Activated naive CD4-positive, alpha-beta T cell (primary cell): ENCODE measurements at regions not wholly inside any gene's neighbourhood (a gene's known extent, or its start where the extent isn't known, plus 50 kb on each side); places are given as distances from the start of the nearest gene placed in this dataset.
"Not testable (repeated sequence)": the region's sequence is repeated elsewhere in the genome, so short reads cannot be mapped to it uniquely, and the experiment has no call there.

Source experiments
- DNase-seq, 4 experiments: peaks; one replicate each; lab custom pipeline; 2025; lab: John Stamatoyannopoulos, UW

DNA sequence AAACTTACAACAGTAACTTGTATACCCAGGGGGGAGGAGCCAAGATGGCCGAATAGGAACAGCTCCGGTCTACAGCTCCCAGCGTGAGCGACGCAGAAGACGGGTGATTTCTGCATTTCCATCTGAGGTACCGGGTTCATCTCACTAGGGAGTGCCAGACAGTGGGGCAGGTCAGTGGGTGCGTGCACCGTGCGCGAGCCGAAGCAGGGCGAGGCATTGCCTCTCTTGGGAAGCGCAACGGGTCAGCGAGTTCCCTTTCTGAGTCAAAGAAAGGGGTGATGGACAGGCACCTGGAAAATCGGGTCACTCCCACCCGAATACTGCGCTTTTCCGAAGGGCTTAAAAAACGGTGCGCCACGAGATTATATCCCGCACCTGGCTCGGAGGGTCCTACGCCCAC, 278.8 kb downstream of the FAM47B start:
- DNase-seq, result not testable (repeated sequence)

DNA sequence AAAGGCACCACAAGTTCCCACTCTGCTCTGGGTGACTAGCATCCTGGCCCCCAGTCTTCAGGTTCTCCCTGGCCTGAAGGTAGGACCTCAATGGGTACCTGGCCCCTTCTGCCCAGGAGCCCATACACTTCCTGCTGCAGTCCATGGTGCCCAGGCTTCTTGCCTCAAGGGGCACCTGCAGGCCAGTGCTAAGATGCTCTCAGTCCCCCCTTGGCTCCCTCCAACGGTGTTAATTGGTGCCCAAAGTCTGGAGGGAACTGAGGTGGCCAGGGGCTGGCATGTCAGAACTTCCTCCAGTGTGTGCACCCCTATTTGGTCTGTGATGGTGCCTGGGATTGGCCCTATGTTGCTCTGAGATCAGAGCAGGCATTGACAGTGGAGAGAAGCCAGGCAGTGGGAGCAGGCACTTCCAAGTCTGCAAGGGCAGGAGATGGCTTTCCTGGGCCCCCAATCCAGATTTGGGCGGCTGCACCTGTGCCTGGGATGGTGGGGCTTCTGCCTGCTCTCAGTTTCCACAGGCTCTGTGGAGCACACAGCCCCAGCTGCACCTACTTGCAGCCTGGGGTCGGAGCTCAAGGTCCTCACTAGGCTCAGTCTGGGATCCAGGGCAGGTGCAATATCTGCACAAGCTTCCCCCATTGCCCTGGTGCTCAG, 301.6 kb downstream of the FAM47B start:
- no peak for DNase-seq

DNA sequence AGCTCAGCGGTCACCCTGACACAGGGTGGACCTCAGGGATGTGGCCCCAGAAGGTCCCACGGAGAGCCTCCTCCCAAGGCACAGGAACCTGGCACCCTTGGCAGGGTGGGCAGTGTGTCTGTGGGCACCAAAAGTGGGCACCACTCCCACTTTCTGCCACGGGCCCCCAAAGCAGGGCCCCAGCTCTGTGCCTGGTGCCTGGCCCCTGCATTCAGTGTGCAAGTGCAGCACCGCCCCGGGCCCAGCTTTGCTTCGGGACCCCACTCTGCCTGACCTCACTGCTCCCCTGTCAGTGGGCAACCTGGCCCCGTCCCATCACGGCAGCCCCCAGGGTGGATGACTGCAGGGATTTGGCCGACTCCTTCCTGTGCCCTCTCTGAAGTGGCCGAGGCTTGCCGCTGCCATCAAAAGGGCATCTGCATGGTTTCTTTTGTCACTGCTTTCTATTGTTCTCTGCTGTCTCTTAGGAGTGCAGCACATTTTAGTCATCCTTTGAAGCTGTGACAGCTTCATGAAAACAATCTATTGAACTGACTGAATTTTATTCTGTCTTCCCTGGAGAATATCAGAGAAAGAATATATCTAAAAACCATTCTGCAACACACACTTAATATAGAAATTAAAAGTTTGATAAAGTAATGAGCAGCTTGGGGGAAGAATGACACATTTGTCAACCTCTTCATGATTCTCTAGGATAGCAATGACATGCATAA, 302.4 kb downstream of the FAM47B start:
- DNase-seq, result no peak

DNA sequence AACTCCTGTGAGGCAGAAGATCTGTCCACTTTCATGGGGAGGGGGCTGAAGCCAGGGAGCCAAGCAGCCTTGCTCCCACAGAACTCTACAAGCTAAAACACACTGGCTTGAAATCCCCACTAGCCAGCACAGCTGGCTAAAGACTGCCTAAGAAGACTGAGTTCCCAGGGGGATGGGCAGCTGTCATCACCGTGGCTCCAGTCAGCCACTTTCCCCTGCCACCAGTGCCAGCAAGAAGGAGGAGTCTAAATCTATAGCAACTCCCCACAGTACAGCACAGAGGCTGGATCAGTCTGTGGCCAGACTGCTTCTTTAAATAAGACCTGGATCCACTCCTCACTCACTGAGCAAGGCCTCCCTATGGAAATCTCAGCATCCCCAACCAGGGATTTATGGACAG, 308.6 kb downstream of the FAM47B start:
- DNase-seq, result no peak

DNA sequence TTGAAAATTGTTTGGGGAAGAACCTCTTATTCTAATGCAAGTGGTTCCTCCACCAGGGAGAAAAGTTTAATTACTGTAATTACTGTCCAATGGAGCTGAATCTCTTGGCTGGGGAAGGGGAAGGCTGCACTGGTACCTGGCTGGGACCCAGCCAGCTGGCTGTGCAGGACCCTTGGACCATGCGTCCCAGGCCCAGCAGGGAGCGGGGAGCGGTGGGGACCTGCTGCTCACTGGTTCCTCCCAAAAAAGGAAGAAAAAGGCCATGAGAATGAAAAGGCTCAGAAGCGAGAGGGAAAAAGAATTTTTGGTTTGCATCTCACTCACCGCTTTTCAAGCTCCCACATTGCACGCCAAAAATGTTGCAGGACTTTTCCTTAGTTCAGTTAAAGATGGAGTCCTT, 333.5 kb downstream of the FAM47B start:
- DNase-seq, result no peak

DNA sequence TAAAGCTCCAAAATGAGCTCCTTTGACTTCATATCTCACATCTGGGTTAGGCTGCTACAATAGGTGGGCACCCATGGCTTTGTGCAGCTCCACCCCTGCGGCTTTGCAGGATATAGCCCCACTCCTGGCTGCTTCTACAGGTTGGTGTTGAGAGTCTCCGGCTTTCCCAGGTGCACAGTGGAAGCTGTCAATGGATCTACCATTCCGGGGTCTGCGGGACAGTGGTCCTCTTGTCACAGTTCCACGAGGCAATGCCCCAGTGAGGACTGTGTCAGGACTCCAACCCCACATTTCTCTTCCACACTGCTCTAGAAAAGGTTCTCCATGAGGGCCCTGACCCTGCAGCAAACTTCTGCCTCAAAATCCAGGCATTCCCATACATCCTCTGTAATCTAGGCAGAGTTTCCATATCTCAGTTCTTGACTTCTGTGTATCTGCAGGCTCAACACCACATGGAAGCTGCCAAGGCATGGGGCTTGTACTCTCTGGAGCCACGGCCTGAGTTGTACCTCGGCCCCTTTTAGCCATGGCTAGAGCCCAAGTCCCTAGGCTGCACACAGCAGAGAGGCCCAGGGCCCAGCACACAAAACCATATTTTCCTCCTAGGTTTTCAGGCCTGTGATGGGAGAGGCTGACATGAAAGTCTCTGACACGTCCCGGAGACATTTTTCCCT, 342.8 kb downstream of the FAM47B start:
- no peak for DNase-seq

DNA sequence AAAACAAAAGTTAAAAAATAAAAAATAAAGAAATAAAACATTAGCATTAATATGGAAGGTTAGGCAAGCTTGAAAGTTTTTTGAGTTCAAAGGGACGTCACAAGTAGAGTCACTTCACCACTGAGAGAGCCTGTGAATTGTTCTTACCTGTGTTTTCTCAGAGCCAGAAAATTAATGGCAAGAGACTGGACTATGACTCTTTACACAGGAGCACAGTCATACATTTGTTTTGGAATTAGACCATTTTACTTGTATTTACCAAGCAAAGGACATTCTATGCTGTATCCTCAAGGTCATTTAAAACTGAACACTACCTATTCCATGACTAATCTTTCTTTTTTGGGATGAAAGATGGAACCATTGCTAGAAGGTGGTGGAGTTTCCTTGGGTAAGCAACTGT, 346.1 kb downstream of the FAM47B start:
- DNase-seq, result no peak

DNA sequence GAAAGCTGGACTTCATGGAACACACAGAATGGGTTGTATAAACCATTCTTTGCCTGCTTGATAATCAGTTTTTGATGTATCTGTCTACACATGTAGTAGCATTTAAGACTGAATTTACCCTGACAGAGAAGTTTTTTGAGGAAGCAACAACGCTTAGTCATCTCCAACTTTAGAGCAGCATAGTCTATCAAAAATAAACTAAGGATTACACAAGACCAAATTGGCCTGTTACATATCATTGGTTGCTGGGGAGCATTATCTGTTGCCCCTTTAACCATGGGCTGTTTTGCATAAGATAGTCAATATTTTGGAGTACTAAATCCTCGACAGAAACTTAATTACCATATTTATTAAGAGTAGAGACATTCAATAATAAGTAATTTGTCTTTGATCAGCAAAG, 347.4 kb downstream of the FAM47B start:
- no peak for DNase-seq

DNA sequence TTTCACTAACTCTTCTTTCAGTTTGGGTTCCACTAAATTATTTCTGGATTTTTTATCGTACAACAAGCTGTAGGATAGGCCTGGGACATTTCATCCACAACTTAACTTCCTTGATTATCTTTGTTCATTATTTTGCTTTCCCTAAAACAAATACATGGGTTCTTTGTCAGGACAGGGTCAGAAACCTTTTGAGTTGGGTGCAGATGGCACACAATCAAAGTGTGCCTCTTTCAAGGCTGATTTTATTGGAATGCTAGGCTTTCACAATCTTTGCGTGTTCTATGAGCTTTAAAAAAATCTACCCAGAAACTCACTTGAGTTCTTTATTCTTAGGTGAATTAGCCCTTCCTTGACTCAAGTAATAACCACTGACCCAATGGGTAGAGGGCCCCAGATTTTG, 348.4 kb downstream of the FAM47B start:
- DNase-seq, result no peak

DNA sequence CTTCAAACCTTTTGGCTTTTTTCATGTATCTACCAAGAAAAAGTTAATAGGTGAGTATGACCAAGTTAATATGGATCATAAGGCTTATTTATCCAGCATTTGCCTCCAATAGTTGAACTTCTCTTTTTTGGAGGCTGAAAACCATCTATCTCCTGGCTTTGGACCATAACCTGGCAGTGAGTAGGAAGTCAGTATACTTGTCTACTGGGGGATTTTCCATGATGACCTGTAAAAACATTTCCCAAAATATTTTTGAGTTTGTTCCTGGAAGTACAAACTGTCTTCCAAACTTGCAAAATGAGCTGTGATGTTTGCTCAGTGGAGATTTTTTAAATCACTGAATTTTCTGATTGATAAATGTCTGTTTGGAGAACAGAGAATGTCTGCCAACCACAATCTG, 349.9 kb downstream of the FAM47B start:
- DNase-seq, result no peak

DNA sequence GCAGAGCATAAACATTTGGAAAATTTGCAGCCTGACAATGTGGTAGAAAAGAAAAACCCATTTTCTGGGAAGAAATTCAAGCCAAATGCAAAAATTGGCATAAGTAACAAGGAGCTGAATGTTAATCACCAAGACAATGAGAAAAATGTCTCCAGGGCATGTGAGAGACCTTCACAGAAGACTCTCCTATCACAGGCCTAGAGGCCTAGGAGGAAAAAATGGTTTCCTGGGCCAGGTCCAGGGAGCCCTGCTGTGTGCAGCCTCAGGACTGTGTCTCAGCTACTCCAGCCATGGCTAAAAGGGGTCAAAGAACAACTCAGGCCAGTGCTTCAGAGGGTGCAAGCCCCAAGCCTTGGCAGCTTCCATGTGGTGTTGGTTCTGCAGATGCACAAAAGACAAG, 362.4 kb downstream of the FAM47B start:
- not testable (repeated sequence) for DNase-seq

DNA sequence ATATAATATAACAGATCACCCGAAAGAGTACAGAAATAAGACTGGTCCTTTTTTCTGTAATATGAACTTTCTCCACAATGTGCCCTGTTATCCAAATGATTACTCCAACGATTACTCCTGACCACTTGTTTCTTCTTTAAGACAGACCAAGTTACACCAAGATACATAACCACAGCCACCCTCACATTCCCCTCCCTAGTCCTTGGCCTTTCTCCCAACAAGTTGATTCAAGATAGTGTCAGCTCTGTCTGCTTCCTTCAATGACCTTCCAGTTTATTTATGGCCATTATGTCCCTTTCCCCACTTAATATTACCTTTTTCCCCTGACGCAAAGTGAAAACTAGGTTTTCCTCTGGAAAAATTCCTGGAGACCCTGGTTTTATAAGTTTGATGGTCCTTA, 397.2 kb downstream of the FAM47B start:
- no peak for DNase-seq

DNA sequence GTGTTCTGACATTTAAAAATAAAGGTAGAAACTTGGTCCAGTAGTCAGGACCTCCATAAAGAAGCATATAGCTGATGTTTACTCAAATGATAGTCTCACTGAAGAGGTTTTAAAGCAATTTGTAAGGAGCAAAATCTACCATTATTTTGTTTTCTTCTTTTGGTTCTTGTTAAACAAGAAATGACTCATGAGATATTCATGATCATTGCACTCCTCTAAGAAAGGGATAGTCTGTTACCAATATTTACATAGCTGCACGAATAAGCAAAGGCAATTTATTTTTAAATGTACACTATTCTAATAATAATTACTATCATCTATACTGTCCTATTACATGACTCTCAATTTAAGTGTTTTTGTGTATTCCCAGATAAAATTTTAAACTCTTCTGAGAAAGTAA, 397.9 kb downstream of the FAM47B start:
- no peak for DNase-seq

DNA sequence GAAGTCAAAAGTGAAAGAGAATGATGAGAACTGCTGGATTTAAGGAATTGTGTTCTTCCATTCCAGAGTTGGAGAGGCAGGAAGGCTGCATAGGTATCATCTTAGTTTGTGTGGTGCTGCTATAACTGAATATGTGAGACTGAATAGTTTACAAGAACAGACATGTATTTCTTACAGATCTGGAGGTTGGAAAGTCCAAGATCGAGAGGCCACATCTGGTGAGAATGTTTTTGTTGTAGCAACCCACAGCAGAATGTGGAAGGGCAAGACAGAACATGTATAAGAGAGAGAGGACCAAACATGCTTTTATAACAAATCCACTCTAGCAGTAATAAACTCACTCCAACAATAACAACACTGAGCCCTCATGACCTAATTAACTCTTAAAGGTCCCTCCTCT, 408.6 kb downstream of the FAM47B start:
- no peak for DNase-seq

DNA sequence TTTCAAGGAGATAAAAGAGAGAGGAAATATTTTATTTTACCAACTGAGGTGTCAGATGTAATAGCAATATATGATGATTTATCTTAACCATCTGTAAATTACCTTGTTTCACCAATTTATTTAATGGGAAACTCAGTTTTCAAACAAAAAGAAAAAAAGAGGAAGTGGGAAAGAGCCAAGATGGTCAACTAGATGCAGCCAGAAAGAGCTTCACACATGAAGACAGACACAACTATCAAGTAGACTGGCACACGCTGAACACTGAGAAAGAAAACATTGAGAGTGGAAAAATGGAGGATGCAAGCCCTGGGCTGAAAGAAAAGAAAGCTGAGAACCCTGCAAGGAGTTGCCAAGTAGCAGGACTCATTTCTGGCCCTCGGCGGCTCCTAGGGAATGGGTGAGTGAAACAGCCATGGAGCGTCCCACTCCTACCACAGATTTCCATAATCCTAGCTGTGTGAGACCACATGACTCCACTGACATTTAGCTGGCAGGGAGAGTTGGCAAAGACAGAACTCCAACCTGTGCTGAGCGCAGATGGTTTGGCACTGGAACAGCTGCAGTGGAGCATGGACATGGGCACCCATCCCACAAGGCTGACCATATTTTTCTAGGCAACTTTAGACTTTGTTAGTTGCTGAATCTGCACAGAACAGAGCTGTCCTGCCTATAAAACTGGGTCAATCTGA, 409.3 kb downstream of the FAM47B start:
- no peak for DNase-seq

DNA sequence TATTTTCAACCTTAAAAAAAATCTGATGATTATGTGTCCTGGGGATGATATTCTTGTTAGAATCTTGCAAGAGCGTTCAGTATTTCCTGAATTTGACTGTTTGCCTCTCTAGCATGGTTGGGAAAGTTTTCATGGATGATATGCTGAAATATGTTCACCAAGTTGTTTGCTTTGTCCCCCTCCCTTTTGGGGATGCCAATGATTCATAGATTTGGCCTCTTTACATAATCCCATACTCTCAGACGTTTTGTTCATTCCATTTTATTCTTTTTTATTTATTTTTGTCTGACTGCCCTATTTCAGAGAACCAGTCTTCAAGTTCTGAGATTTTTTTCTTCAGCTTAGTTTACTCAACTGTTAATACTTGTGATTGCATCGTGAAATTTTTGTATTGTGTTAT, 415.1 kb downstream of the FAM47B start:
- no peak for DNase-seq

DNA sequence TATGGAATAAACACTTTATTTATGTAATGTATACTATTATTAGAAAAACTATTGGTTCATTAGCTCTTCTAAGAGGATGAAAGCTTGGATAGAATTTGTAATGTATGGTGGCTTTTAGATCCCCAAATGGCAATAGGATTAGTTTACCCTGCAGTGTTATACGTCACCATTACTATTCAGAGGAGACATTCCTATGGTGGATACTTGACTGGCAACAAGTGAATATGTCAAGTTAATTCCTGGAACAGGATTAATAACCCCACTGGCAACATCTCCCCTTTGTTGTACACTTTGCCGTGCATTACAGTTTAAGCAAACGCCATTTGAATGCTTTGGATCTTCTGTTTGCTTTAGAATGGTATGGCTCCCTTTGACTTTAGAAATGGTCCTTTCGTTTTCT, 420.3 kb downstream of the FAM47B start:
- no peak for DNase-seq

DNA sequence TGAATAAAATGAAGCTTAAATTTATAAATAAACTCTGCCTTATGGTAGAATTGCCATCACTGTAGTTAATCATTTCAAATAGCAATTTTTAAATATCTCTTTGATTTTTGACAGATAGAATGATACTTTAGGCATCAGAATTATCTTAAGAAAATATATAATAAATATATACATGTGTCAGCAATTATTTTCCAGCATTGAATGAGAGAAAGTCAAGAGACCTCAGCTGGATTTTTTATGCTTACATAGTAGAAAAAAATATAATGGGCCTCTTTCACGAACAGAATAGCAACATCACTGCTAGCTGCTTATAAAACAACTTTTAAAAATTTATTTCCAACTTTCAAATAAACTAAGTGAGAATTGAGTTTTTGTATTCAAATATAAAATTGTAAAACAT, 424.0 kb upstream of the MAGEB16 start:
- no peak for DNase-seq

DNA sequence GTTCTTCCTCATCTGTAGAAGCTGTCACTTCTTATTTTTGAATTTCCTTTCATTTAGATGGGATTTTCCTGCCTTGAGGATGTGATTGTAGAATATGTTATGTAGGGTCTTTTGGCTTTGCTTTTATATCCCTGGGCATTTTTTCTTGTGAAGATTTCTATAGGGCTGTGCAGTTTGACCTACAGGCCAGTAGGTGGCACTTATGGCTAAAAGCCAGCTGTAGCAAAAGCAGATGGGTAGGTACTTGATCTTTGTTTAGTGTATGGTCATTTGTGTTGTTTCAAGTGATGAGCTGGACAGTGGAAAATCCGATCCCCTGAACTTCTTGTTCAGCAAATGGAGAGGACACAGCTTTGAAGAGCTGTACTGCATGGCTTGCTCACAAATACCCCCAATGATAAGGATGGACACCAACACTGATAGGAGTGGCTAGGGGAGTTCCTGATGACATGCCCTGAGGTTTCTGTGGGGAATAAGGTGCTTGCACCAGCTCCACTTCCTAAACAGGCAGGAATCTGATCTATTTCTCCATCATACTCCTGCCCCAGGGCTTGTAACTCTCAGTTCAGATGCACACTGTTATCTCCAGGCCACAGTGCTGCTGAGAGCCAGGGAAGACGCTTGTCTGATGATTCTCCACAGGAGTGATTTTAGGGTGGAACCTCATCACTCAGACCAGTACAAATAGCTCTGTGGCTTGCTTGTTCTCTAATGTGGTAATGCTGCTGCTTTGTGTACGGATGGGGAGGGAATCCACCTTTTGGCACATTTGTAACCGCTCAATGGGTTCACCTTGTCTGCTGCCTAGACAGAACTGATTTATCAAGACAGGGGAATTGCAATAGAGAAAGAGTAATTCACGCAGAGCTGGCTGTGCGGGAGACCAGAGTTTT, 417.1 kb upstream of the MAGEB16 start:
- no peak for DNase-seq

DNA sequence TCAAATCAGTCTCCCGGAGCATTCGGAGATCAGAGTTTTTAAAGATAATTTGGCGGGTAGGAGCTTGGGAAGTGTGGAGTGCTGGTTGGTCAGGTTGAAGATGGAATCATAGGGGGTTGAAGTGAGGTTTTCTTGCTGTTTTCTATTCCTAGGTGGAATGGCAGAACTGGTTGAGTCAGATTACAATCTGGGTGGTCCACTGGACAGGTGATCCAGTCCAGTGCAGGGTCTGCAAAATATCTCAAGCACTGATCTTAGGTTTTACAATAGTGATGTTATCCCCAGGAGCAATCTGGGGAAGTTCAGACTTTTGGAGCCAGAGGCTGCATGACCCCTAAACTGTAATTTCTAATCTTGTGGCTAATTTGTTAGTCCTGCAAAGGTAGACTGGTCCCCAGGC, 416.4 kb upstream of the MAGEB16 start:
- DNase-seq, result not testable (repeated sequence)

DNA sequence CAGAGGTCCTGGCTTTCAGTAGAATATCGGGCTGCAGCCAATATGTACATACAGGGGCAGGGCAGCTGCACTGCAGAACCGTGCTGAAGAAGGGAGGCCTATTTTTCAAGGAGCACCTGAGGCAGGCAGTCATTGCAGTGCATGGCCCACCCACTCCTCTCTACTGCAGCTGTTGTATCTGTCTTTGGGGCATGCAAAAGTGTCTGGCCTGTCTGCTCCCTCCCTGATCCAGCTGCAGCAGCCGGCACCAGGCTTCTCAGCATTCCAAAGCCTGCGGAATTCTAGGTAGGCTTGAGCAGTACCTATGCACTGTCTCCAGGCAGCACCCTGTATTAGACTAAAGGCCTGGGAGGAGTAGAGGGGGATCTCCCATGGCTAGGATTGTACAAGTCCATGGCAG, 415.2 kb upstream of the MAGEB16 start:
- no peak for DNase-seq

DNA sequence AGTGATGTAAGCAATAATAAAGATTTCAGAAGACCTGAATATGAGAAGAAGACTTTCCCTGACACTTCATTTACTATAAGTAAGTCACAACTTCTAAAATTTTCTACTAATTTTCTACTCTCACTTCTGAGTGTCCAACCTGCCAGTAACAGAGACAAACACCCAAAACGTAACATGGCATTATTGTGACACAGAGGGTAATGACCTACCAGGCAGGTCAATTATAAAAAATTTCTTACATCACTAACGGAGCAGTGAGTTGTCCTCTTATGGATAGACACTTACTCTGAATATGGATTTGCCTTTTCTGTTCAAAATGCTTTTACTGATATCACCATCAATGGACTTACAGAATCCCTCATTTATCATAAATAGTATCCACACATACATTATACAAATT, 405.9 kb upstream of the MAGEB16 start:
- DNase-seq, result no peak
